GM18499 (cell line): ENCODE measurements at regions not wholly inside any gene's neighbourhood (a gene's known extent, or its start where the extent isn't known, plus 50 kb on each side); places are given as distances from the start of the nearest gene placed in this dataset.
"Not testable (repeated sequence)": the region's sequence is repeated elsewhere in the genome, so short reads cannot be mapped to it uniquely, and the experiment has no call there.

ENCODE experiments used
- ATAC-seq: cut with Tn5 transposase; IDR thresholded peaks from one replicate; pipeline ENCODE4 v1.9.1; 2021; ENCODE audit warnings: moderate number of reproducible peaks; ENCODE audit not compliant: insufficient read depth, unreplicated experiment

- ATAC-seq, result peak; percentile 53
Observed at GRCh38 chr22:22714600-22715335, 70.4 kb downstream of the GGTLC2 start.

GRCh38 chr22:22716136-22716665, 71.8 kb downstream of the GGTLC2 start:
- ATAC-seq, result no peak

GRCh38 chr22:22717664-22718063, 73.2 kb downstream of the GGTLC2 start:
- no peak for ATAC-seq

GRCh38 chr22:22720201-22720723, 75.8 kb downstream of the GGTLC2 start:
- no peak for ATAC-seq

GRCh38 chr22:22720724-22721261, 76.4 kb downstream of the GGTLC2 start:
- ATAC-seq, result no peak

- ATAC-seq, result no peak
Observed at GRCh38 chr22:22721681-22722354, 77.4 kb downstream of the GGTLC2 start.

GRCh38 chr22:22728382-22728781, 84.0 kb downstream of the GGTLC2 start:
- no peak for ATAC-seq

GRCh38 chr22:22730655-22731373, 86.4 kb downstream of the GGTLC2 start:
- ATAC-seq, result no peak

GRCh38 chr22:22731374-22731676, 86.9 kb downstream of the GGTLC2 start:
- ATAC-seq, result no peak

- not testable (repeated sequence) for ATAC-seq
Observed at GRCh38 chr22:22733006-22733405, 88.6 kb downstream of the GGTLC2 start.

- ATAC-seq, result no peak
Observed at GRCh38 chr22:22733881-22734373, 89.5 kb downstream of the GGTLC2 start.

- ATAC-seq, result not testable (repeated sequence)
Observed at GRCh38 chr22:22734395-22735272, 90.2 kb downstream of the GGTLC2 start.

GRCh38 chr22:22735276-22735675, 90.9 kb downstream of the GGTLC2 start:
- not testable (repeated sequence) for ATAC-seq

GRCh38 chr22:22735695-22736611, 91.5 kb downstream of the GGTLC2 start:
- ATAC-seq, result no peak

GRCh38 chr22:22737590-22737989, 93.2 kb downstream of the GGTLC2 start:
- ATAC-seq, result no peak

GRCh38 chr22:22738959-22739585, 94.7 kb downstream of the GGTLC2 start:
- no peak for ATAC-seq

GRCh38 chr22:22740560-22741276, 96.3 kb downstream of the GGTLC2 start:
- no peak for ATAC-seq
